C4-2B (cell line): ENCODE measurements at regions not wholly inside any gene's neighbourhood (a gene's known extent, or its start where the extent isn't known, plus 50 kb on each side); places are given as distances from the start of the nearest gene placed in this dataset.

Source experiments
- H3K27ac ChIP-seq: fragments of 450-650 bp; 2 replicates; pipeline ENCODE4 v1.5.1; 2017
- CTCF ChIP-seq: fragments of 450-650 bp; conservative IDR thresholded peaks from 2 replicates; pipeline ENCODE4 v1.5.1; 2017; ENCODE audit warnings: mild to moderate bottlenecking
- ZFX ChIP-seq: fragments of 450-650 bp; IDR thresholded peaks from 2 replicates; pipeline ENCODE4 v1.6.1; 2017

- no peak for TF ChIP-seq ZFX
- TF ChIP-seq CTCF = no peak
- H3K27ac ChIP-seq = no peak overlapping the region
Measured at GRCh38 chr2:60296219-60296955, 257.1 kb downstream of the BCL11A start.

GRCh38 chr2:60295636-60295962 lies 257.9 kb downstream of the BCL11A start:
- TF ChIP-seq CTCF (no peak), ZFX (no peak)
- no peak overlapping the region for H3K27ac ChIP-seq

GRCh38 chr2:60294901-60295635 lies 258.4 kb downstream of the BCL11A start:
- TF ChIP-seq CTCF (no peak), ZFX (no peak)

GRCh38 chr2:60292242-60292641 lies 261.2 kb downstream of the BCL11A start:
- H3K27ac ChIP-seq = no peak overlapping the region
- TF ChIP-seq ZFX = no peak
- no peak for TF ChIP-seq CTCF

More at GRCh38 chr2:60294901-60295635, 258.4 kb downstream of the BCL11A start:
- no peak overlapping the region for H3K27ac ChIP-seq

GRCh38 chr2:60290509-60290908 lies 262.9 kb downstream of the BCL11A start:
- H3K27ac ChIP-seq = no peak overlapping the region
- TF ChIP-seq ZFX = no peak
- TF ChIP-seq CTCF = no peak

GRCh38 chr2:60285626-60286316 lies 267.7 kb downstream of the BCL11A start:
- TF ChIP-seq ZFX (no peak), CTCF (no peak)
- H3K27ac ChIP-seq = no peak overlapping the region

GRCh38 chr2:60283626-60284025 lies 269.8 kb downstream of the BCL11A start:
- H3K27ac ChIP-seq = no peak overlapping the region
- TF ChIP-seq CTCF = no peak
- no peak for TF ChIP-seq ZFX
